SK-N-SH (cell line): ENCODE measurements at regions not wholly inside any gene's neighbourhood (a gene's known extent, or its start where the extent isn't known, plus 50 kb on each side); places are given as distances from the start of the nearest gene placed in this dataset.

Source experiments
- FOSL2 ChIP-seq: IDR thresholded peaks from 2 replicates; pipeline ENCODE4 v1.4.0; 2012; ENCODE audit warnings: low read depth, mild to moderate bottlenecking, moderate library complexity, borderline replicate concordance
- FOXM1 ChIP-seq: IDR thresholded peaks from 2 replicates; pipeline ENCODE4 v1.4.0; 2012; ENCODE audit warnings: low read depth, mild to moderate bottlenecking
- IRF3 ChIP-seq: fragments of 150-350 bp; IDR thresholded peaks from 2 replicates; pipeline ENCODE4 v1.6.1; 2016; ENCODE audit warnings: mild to moderate bottlenecking, low read depth, low read length
- NRF1 ChIP-seq: IDR thresholded peaks from 2 replicates; pipeline ENCODE4 v1.6.1; 2012; ENCODE audit warnings: low read depth, mild to moderate bottlenecking, low read length
- POLR2AphosphoS5 ChIP-seq: IDR thresholded peaks from 2 replicates; pipeline ENCODE4 v1.6.1; 2012; ENCODE audit warnings: low read depth, low read length
- RAD21 ChIP-seq: IDR thresholded peaks from 2 replicates; pipeline ENCODE4 v1.6.1; 2012; ENCODE audit warnings: mild to moderate bottlenecking, low read length
- RCOR1 ChIP-seq: fragments of 150-350 bp; IDR thresholded peaks from 2 replicates; pipeline ENCODE4 v1.6.1; 2017; ENCODE audit warnings: antibody characterized with exemption, low read length
- TAF1 ChIP-seq: IDR thresholded peaks from 2 replicates; pipeline ENCODE4 v1.6.1; 2012; ENCODE audit warnings: low read depth, mild to moderate bottlenecking, low read length, moderate library complexity, borderline replicate concordance
- TF ChIP-seq, protein P1 (sequence below): IDR thresholded peaks from 2 replicates; pipeline ENCODE4 v1.6.1; 2012; ENCODE audit warnings: mild to moderate bottlenecking, low read depth, low read length, moderate library complexity
- TF ChIP-seq, protein P2 (sequence below): fragments of 200-600 bp; sonication (generic); IDR thresholded peaks from 2 replicates; pipeline ENCODE4 v1.6.1; 2017; ENCODE audit warnings: antibody characterized with exemption, mild to moderate bottlenecking, moderate library complexity
- TF ChIP-seq, protein P3 (sequence below): fragments of 150-350 bp; IDR thresholded peaks from 2 replicates; pipeline ENCODE4 v1.6.1; 2017; ENCODE audit warnings: antibody characterized with exemption, low read length, low read depth, borderline replicate concordance
- TF ChIP-seq, protein P4 (sequence below): IDR thresholded peaks from 2 replicates; pipeline ENCODE4 v1.4.0; 2012; ENCODE audit warnings: low read depth, borderline replicate concordance
- TF ChIP-seq, protein P5 (sequence below): IDR thresholded peaks from 2 replicates; pipeline ENCODE4 v1.4.0; 2012; ENCODE audit warnings: low read depth

DNA sequence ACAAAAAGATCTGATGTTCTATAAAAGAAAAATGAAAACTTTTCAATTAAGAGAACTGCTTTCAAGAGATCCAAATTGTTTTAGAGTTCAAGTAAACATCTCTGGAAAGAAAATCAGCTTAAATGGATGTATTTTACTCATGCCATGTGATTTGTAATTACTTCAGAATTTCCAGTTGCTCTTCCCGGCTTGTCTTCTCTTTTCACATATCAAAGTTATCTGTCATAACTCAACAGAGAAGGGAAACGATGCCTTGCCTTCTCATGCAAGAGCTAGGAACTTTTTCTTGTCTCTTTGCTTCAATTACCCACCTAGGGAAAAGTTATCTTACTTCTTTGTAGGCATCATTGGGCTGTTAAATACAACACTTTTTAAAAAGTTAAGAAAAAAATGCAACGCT lies 255.2 kb upstream of the POU2AF2 start:
- TF ChIP-seq, protein P1, sequence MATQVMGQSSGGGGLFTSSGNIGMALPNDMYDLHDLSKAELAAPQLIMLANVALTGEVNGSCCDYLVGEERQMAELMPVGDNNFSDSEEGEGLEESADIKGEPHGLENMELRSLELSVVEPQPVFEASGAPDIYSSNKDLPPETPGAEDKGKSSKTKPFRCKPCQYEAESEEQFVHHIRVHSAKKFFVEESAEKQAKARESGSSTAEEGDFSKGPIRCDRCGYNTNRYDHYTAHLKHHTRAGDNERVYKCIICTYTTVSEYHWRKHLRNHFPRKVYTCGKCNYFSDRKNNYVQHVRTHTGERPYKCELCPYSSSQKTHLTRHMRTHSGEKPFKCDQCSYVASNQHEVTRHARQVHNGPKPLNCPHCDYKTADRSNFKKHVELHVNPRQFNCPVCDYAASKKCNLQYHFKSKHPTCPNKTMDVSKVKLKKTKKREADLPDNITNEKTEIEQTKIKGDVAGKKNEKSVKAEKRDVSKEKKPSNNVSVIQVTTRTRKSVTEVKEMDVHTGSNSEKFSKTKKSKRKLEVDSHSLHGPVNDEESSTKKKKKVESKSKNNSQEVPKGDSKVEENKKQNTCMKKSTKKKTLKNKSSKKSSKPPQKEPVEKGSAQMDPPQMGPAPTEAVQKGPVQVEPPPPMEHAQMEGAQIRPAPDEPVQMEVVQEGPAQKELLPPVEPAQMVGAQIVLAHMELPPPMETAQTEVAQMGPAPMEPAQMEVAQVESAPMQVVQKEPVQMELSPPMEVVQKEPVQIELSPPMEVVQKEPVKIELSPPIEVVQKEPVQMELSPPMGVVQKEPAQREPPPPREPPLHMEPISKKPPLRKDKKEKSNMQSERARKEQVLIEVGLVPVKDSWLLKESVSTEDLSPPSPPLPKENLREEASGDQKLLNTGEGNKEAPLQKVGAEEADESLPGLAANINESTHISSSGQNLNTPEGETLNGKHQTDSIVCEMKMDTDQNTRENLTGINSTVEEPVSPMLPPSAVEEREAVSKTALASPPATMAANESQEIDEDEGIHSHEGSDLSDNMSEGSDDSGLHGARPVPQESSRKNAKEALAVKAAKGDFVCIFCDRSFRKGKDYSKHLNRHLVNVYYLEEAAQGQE: no peak
- TF ChIP-seq RAD21: no peak
- TF ChIP-seq POLR2AphosphoS5: no peak
- TF ChIP-seq, protein P2, sequence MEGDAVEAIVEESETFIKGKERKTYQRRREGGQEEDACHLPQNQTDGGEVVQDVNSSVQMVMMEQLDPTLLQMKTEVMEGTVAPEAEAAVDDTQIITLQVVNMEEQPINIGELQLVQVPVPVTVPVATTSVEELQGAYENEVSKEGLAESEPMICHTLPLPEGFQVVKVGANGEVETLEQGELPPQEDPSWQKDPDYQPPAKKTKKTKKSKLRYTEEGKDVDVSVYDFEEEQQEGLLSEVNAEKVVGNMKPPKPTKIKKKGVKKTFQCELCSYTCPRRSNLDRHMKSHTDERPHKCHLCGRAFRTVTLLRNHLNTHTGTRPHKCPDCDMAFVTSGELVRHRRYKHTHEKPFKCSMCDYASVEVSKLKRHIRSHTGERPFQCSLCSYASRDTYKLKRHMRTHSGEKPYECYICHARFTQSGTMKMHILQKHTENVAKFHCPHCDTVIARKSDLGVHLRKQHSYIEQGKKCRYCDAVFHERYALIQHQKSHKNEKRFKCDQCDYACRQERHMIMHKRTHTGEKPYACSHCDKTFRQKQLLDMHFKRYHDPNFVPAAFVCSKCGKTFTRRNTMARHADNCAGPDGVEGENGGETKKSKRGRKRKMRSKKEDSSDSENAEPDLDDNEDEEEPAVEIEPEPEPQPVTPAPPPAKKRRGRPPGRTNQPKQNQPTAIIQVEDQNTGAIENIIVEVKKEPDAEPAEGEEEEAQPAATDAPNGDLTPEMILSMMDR: no peak
- TF ChIP-seq TAF1: no peak
- TF ChIP-seq, protein P3, sequence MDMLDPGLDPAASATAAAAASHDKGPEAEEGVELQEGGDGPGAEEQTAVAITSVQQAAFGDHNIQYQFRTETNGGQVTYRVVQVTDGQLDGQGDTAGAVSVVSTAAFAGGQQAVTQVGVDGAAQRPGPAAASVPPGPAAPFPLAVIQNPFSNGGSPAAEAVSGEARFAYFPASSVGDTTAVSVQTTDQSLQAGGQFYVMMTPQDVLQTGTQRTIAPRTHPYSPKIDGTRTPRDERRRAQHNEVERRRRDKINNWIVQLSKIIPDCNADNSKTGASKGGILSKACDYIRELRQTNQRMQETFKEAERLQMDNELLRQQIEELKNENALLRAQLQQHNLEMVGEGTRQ: no peak
- TF ChIP-seq IRF3: no peak
- TF ChIP-seq RCOR1: no peak
- TF ChIP-seq, protein P4, sequence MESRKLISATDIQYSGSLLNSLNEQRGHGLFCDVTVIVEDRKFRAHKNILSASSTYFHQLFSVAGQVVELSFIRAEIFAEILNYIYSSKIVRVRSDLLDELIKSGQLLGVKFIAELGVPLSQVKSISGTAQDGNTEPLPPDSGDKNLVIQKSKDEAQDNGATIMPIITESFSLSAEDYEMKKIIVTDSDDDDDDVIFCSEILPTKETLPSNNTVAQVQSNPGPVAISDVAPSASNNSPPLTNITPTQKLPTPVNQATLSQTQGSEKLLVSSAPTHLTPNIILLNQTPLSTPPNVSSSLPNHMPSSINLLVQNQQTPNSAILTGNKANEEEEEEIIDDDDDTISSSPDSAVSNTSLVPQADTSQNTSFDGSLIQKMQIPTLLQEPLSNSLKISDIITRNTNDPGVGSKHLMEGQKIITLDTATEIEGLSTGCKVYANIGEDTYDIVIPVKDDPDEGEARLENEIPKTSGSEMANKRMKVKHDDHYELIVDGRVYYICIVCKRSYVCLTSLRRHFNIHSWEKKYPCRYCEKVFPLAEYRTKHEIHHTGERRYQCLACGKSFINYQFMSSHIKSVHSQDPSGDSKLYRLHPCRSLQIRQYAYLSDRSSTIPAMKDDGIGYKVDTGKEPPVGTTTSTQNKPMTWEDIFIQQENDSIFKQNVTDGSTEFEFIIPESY: no peak
- TF ChIP-seq, protein P5, sequence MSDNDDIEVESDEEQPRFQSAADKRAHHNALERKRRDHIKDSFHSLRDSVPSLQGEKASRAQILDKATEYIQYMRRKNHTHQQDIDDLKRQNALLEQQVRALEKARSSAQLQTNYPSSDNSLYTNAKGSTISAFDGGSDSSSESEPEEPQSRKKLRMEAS: no peak
- no peak for TF ChIP-seq FOSL2
- TF ChIP-seq FOXM1: no peak
- TF ChIP-seq NRF1: no peak
